ENCODE measurements at regions not wholly inside any gene's neighbourhood (a gene's known extent, or its start where the extent isn't known, plus 50 kb on each side); places are given as distances from the start of the nearest gene placed in this dataset.

DNA sequence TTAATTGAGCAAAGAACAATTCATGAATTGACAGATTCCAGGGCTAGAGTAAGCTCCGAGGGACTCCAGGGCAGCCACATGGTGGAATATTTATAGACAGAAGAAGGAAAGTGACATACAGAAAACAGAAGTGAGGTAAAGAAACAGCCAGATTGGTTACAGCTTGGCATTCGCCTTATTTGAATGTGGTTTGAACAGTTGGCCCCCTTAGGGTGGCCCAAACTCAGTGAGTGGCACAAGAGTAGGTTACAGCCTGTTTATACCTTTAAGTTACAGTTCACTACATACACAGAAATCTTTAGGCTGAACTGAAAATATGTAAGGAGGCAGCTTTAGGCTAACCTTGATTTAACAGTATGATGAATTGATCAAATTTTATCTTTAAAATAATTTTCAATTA, 174.5 kb upstream of the CNOT2 start:
- ChIA-PET POLR2A (no interaction called here), CTCF (no interaction called here)
- H3K27ac Mint-ChIP-seq: no peak overlapping the region
- no peaks in the 10 kb centered on the region for H3K36me3 Mint-ChIP-seq
- Histone ChIP-seq H3K9me3 (no peaks in the 10 kb centered on the region), H3K4me1 (ENCODE audit: control insufficient read depth in 1 of 2, extremely low read depth in 1 of 2, insufficient read depth in 2 of 2, low read length in 2 of 2) (no peaks in the 10 kb centered on the region), H3K27ac (ENCODE audit: low read length) (no peak overlapping the region), H3K27me3 (replicated peaks in 1 of 2; ENCODE audit: control insufficient read depth in 2 of 2, extremely low read depth in 1 of 2, insufficient read depth in 2 of 2, low read length in 1 of 2) (peaks cover 0 to 4% of the 10 kb centered on the region in 2 experiments), H3K4me3 (ENCODE audit: control insufficient read depth in 1 of 2, extremely low read depth in 1 of 2, low read length in 1 of 2) (no peak overlapping the region), H3K36me3 (ENCODE audit: control insufficient read depth in 2 of 2, extremely low read depth in 1 of 2, insufficient read depth in 1 of 2, low read length in 1 of 2) (no peaks in the 10 kb centered on the region)
- H3K27me3 Mint-ChIP-seq: peaks cover 3 to 6% of the 10 kb centered on the region in 2 donors
- 78% methylated on average over 1 of the region's 2 CpGs for WGBS (ENCODE audit: insufficient coverage)
- no peaks in the 10 kb centered on the region for H3K9me3 Mint-ChIP-seq
- H3K4me1 Mint-ChIP-seq: no peaks in the 10 kb centered on the region
- DNase-seq: no peak
- no peak overlapping the region for H3K4me3 Mint-ChIP-seq
- ATAC-seq (replicated peaks in 1 of 4): no peak

DNA sequence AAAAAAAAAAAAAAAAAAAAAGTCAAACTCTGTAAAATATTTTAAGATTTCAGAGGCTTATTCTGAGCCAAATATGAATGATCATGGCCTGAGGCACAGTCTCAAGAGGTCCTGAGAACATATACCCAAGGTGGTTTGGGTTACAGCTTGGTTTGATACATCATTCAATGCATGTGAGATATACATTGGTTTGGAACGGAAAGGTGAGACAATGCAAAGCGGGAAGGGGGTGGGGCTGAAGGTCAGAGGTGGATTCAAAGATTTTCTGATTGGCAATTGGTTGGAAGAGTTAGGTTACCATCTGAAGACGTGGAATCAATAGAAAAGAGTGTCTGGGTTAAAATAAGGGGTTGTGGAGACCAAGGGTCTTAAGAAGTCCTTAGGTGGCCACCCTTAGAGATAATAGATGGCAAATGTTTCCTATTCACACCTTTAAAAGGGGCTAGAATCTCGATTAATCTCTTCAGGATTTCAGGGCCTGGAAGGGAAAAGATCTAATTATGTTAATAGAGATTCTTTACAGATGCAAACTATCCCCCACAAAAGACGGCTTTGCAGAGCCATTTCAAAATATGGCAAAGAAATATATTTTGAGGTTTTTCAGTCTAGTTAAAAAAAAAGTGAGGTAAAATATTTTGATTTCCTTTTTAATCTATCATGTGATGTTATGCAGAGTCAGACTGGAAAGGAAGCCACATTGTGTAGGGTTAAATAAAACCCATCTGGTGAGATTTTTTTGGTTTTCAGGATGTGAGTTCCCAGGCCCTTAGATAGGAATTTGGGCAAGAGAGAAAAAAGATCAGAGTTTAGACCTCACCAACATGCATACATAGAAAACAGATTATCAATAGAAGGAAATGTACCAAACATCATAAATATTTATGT, 173.8 kb upstream of the CNOT2 start:
- Mint-ChIP-seq H3K9me3 (no peaks in the 10 kb centered on the region), H3K27ac (no peak overlapping the region), H3K27me3 (peaks cover 3 to 6% of the 10 kb centered on the region in 2 donors), H3K4me1 (peaks cover 0 to 2% (median 0%) of the 10 kb centered on the region in 3 donors), H3K4me3 (no peak overlapping the region), H3K36me3 (no peaks in the 10 kb centered on the region)
- Histone ChIP-seq H3K27me3 (replicated peaks in 1 of 2; ENCODE audit: control insufficient read depth in 2 of 2, extremely low read depth in 1 of 2, insufficient read depth in 2 of 2, low read length in 1 of 2) (peaks cover 0 to 4% of the 10 kb centered on the region in 2 experiments), H3K4me3 (ENCODE audit: control insufficient read depth in 1 of 2, extremely low read depth in 1 of 2, low read length in 1 of 2) (no peak overlapping the region), H3K36me3 (ENCODE audit: control insufficient read depth in 2 of 2, extremely low read depth in 1 of 2, insufficient read depth in 1 of 2, low read length in 1 of 2) (no peaks in the 10 kb centered on the region), H3K4me1 (ENCODE audit: control insufficient read depth in 1 of 2, extremely low read depth in 1 of 2, insufficient read depth in 2 of 2, low read length in 2 of 2) (no peaks in the 10 kb centered on the region), H3K9me3 (no peaks in the 10 kb centered on the region), H3K27ac (ENCODE audit: low read length) (no peak overlapping the region)
- 91% methylated on average over 2 of the region's 5 CpGs for WGBS (ENCODE audit: insufficient coverage)
- no peak for ATAC-seq (replicated peaks in 1 of 4)
- ChIA-PET CTCF (no interaction called here), POLR2A (no interaction called here)
- no peak for DNase-seq

DNA sequence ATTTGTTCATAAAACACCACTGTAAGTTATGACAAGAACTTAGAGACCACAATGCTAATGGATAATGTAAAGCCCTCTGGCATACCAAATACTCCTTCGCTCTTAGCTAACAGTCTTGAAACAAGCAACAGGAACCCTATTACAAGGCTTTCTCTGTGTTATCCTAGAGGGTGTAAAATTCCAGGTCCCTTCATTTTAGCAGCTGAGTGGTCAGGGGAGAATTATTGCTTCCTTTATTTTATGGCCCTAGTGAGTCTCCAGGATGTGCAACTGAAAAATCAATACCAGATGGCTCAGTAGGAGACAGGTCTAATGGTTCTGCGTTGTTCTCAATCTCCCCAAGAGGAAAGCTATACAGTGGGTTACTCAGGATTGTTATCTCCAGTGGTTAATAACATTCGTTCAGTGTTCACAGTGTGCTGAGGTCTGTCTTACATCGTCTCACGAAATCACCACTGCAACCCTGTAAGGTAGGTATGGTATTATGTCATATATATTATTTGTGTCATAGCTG, 172.7 kb upstream of the CNOT2 start:
- no peaks in the 10 kb centered on the region for H3K36me3 ChIP-seq (ENCODE audit: control insufficient read depth in 2 of 2, extremely low read depth in 1 of 2, insufficient read depth in 1 of 2, low read length in 1 of 2)
- ChIA-PET POLR2A (no interaction called here), CTCF (no interaction called here)
- H3K27me3 ChIP-seq (replicated peaks in 1 of 2; ENCODE audit: control insufficient read depth in 2 of 2, extremely low read depth in 1 of 2, insufficient read depth in 2 of 2, low read length in 1 of 2): peaks cover 0 to 4% of the 10 kb centered on the region in 2 experiments
- no peak overlapping the region for H3K4me3 ChIP-seq (ENCODE audit: control insufficient read depth in 1 of 2, extremely low read depth in 1 of 2, low read length in 1 of 2)
- no peak for DNase-seq
- no peaks in the 10 kb centered on the region for H3K9me3 Mint-ChIP-seq
- no CpG with 5 or more reads among the region's 5 CpGs for WGBS (ENCODE audit: insufficient coverage)
- no peak overlapping the region for H3K27ac ChIP-seq (ENCODE audit: low read length)
- H3K4me1 Mint-ChIP-seq: peaks cover 0 to 3% (median 0%) of the 10 kb centered on the region in 3 donors
- H3K36me3 Mint-ChIP-seq: no peaks in the 10 kb centered on the region
- no peaks in the 10 kb centered on the region for H3K4me1 ChIP-seq (ENCODE audit: control insufficient read depth in 1 of 2, extremely low read depth in 1 of 2, insufficient read depth in 2 of 2, low read length in 2 of 2)
- ATAC-seq (replicated peaks in 1 of 4): no peak
- no peak overlapping the region for H3K4me3 Mint-ChIP-seq
- no peaks in the 10 kb centered on the region for H3K9me3 ChIP-seq
- no peak overlapping the region for H3K27ac Mint-ChIP-seq
- H3K27me3 Mint-ChIP-seq: peaks cover 3 to 6% of the 10 kb centered on the region in 2 donors

DNA sequence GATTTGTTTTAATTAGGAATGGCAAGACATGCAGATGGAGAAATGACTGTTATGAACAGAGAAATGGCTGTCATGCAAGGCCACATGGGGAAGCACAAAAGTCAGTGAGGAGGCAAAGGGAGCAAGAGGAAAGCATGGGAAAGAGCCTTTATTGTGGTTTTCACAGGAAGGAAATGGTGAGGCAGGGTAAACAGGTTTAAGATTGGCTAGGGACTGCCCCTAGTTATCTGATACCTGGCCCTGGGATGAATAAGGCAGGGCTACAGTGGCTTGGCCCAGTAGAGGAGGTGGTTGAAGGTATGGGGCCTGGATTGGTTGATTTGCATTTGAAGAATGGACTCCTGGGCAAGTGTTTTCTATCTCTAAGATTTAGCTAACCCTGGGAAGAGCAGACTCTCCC, 168.7 kb upstream of the CNOT2 start:
- no peaks in the 10 kb centered on the region for H3K36me3 Mint-ChIP-seq
- H3K9me3 ChIP-seq: no peaks in the 10 kb centered on the region
- no peak overlapping the region for H3K4me3 ChIP-seq (ENCODE audit: control insufficient read depth in 1 of 2, extremely low read depth in 1 of 2, low read length in 1 of 2)
- ATAC-seq (replicated peaks in 1 of 4) (no peak), DNase-seq (no peak)
- H3K4me1 ChIP-seq (ENCODE audit: control insufficient read depth in 1 of 2, extremely low read depth in 1 of 2, insufficient read depth in 2 of 2, low read length in 2 of 2): no peaks in the 10 kb centered on the region
- no peak overlapping the region for H3K27ac ChIP-seq (ENCODE audit: low read length)
- peaks cover 0 to 3% (median 0%) of the 10 kb centered on the region in 3 donors for H3K4me1 Mint-ChIP-seq
- no peak overlapping the region for H3K27ac Mint-ChIP-seq
- CTCF ChIA-PET: no interaction called here
- POLR2A ChIA-PET: no interaction called here
- H3K27me3 Mint-ChIP-seq: peaks cover 0 to 6% of the 10 kb centered on the region in 2 donors
- no peaks in the 10 kb centered on the region for H3K36me3 ChIP-seq (ENCODE audit: control insufficient read depth in 2 of 2, extremely low read depth in 1 of 2, insufficient read depth in 1 of 2, low read length in 1 of 2)
- no peaks in the 10 kb centered on the region for H3K27me3 ChIP-seq (replicated peaks in 1 of 2; ENCODE audit: control insufficient read depth in 2 of 2, extremely low read depth in 1 of 2, insufficient read depth in 2 of 2, low read length in 1 of 2)
- H3K9me3 Mint-ChIP-seq: no peaks in the 10 kb centered on the region
- no peak overlapping the region for H3K4me3 Mint-ChIP-seq

DNA sequence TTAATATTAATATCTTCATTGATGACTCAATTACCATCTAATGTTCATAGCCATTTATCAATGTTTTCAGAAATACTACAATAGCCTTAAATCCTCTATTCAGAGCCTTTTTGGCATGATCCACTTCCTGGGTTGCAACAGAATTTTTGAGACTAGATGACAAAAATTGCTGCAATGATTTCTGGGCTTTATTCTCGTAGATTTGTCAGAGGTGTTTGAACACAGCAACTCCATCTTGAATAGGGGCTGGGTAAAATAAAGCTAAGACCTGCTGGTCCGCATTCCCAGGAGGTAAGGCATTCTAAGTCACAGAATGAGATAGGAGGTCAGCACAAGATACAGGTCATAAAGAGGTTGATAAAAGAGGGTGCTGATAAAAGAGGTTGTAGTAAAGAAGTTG, 165.8 kb upstream of the CNOT2 start:
- peaks cover 0 to 3% (median 0%) of the 10 kb centered on the region in 3 donors for H3K4me1 Mint-ChIP-seq
- ChIA-PET CTCF (no interaction called here), POLR2A (no interaction called here)
- peaks cover 0 to 2% (median 1%) of the 10 kb centered on the region in 3 donors for H3K9me3 Mint-ChIP-seq
- Histone ChIP-seq H3K27me3 (replicated peaks in 1 of 2; ENCODE audit: control insufficient read depth in 2 of 2, extremely low read depth in 1 of 2, insufficient read depth in 2 of 2, low read length in 1 of 2) (no peaks in the 10 kb centered on the region), H3K4me1 (ENCODE audit: control insufficient read depth in 1 of 2, extremely low read depth in 1 of 2, insufficient read depth in 2 of 2, low read length in 2 of 2) (no peaks in the 10 kb centered on the region), H3K27ac (ENCODE audit: low read length) (no peak overlapping the region), H3K4me3 (ENCODE audit: control insufficient read depth in 1 of 2, extremely low read depth in 1 of 2, low read length in 1 of 2) (no peak overlapping the region), H3K9me3 (no peaks in the 10 kb centered on the region), H3K36me3 (ENCODE audit: control insufficient read depth in 2 of 2, extremely low read depth in 1 of 2, insufficient read depth in 1 of 2, low read length in 1 of 2) (no peaks in the 10 kb centered on the region)
- 100% methylated on average over 1 of the region's 2 CpGs for WGBS (ENCODE audit: insufficient coverage)
- H3K4me3 Mint-ChIP-seq: no peak overlapping the region
- H3K27ac Mint-ChIP-seq: no peak overlapping the region
- DNase-seq (no peak), ATAC-seq (replicated peaks in 1 of 4) (no peak)
- no peaks in the 10 kb centered on the region for H3K27me3 Mint-ChIP-seq
- no peaks in the 10 kb centered on the region for H3K36me3 Mint-ChIP-seq

DNA sequence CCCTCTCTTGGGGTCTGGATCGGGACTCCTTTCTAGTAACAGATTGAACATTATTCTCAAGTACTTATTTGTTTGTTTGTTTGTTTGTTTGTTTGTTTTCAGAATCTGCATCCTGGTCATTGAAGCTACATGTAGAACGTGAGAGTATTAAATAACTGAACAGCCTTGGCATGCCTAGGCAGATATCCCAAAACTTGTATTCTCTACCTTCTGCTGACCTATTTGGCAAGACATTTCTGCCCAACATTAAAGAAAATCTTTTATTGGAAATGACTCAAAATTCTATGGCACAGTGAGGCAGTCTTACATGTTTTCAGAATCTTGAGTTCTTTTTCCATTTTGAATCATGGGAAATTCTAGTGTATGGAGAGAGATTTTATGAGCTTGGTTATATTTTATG, 165.1 kb upstream of the CNOT2 start:
- no peaks in the 10 kb centered on the region for H3K36me3 Mint-ChIP-seq
- 83% methylated on average over 1 of the region's 2 CpGs for WGBS (ENCODE audit: insufficient coverage)
- Histone ChIP-seq H3K4me1 (ENCODE audit: control insufficient read depth in 1 of 2, extremely low read depth in 1 of 2, insufficient read depth in 2 of 2, low read length in 2 of 2) (no peaks in the 10 kb centered on the region), H3K27ac (ENCODE audit: low read length) (no peak overlapping the region), H3K36me3 (ENCODE audit: control insufficient read depth in 2 of 2, extremely low read depth in 1 of 2, insufficient read depth in 1 of 2, low read length in 1 of 2) (no peaks in the 10 kb centered on the region), H3K4me3 (ENCODE audit: control insufficient read depth in 1 of 2, extremely low read depth in 1 of 2, low read length in 1 of 2) (no peak overlapping the region), H3K27me3 (replicated peaks in 1 of 2; ENCODE audit: control insufficient read depth in 2 of 2, extremely low read depth in 1 of 2, insufficient read depth in 2 of 2, low read length in 1 of 2) (no peaks in the 10 kb centered on the region), H3K9me3 (no peaks in the 10 kb centered on the region)
- peaks cover 0 to 9% (median 9%) of the 10 kb centered on the region in 3 donors for H3K9me3 Mint-ChIP-seq
- H3K4me1 Mint-ChIP-seq: peaks cover 0 to 3% (median 0%) of the 10 kb centered on the region in 3 donors
- POLR2A ChIA-PET: no interaction called here
- ATAC-seq (replicated peaks in 1 of 4) (no peak), DNase-seq (no peak)
- H3K27ac Mint-ChIP-seq: no peak overlapping the region
- H3K27me3 Mint-ChIP-seq: no peaks in the 10 kb centered on the region
- CTCF ChIA-PET: interaction anchor here in 1 of 2 donors (0.6 kb wide), 1 partner anchor 501 kb away, joined by 11 read pairs; no protein-coding TSS in a partner anchor
- no peak overlapping the region for H3K4me3 Mint-ChIP-seq

Measured in T-cell (primary cell).